Activated B cell treated with CpG ODN at 0.5 μM for 24 hours (primary cell): ENCODE measurements at regions not wholly inside any gene's neighbourhood (a gene's known extent, or its start where the extent isn't known, plus 50 kb on each side); places are given as distances from the start of the nearest gene placed in this dataset.

Experiments used
- ATAC-seq: fragments of 200-7000 bp; cut with Tn5 transposase; one replicate; pipeline ENCODE4 v1.10.0; 2021; ENCODE audit warnings: low read depth, mild to moderate bottlenecking, moderate library complexity
- CTCF ChIA-PET: fragments of 350-600 bp; sonication (Branson Sonifier 250); formaldehyde crosslinking; loops from one replicate; lab custom pipeline; 2021; ENCODE audit warnings: antibody characterized with exemption; lab: Charles Lee
- POLR2A ChIA-PET: fragments of 350-600 bp; sonication (Branson Sonifier 250); formaldehyde crosslinking; loops from one replicate; lab custom pipeline; 2021; ENCODE audit warnings: antibody characterized with exemption; lab: Charles Lee
- DNase-seq: peaks from one replicate; pipeline ENCODE4 v3.0.0; 2022
- H3K27ac Mint-ChIP-seq: one replicate; pipeline ENCODE4 v1.8.0; 2020; ENCODE audit warnings: mixed read lengths
- H3K27me3 Mint-ChIP-seq: one replicate; pipeline ENCODE4 v1.8.0; 2021; ENCODE audit warnings: mixed read lengths
- H3K36me3 Mint-ChIP-seq: one replicate; pipeline ENCODE4 v1.8.0; 2021; ENCODE audit warnings: low read depth, mixed read lengths
- H3K4me1 Mint-ChIP-seq: one replicate; pipeline ENCODE4 v1.8.0; 2021; ENCODE audit warnings: mixed read lengths
- H3K4me3 Mint-ChIP-seq: one replicate; pipeline ENCODE4 v1.8.0; 2020; ENCODE audit warnings: mild to moderate bottlenecking, mixed read lengths
- H3K9me3 Mint-ChIP-seq: one replicate; pipeline ENCODE4 v1.8.0; 2020; ENCODE audit warnings: mixed read lengths
- intact Hi-C: fragments of 100-400 bp; cut with micrococcal nuclease; formaldehyde crosslinking; loops from one replicate; pipeline ENCODE4 v1.15.1; 2024
- TF ChIP-seq, protein P1 (sequence below): fragments of 200-600 bp; IDR thresholded peaks from one replicate; pipeline ENCODE4 v1.8.0; 2022; ENCODE audit warnings: antibody characterized with exemption, mild to moderate bottlenecking

DNA sequence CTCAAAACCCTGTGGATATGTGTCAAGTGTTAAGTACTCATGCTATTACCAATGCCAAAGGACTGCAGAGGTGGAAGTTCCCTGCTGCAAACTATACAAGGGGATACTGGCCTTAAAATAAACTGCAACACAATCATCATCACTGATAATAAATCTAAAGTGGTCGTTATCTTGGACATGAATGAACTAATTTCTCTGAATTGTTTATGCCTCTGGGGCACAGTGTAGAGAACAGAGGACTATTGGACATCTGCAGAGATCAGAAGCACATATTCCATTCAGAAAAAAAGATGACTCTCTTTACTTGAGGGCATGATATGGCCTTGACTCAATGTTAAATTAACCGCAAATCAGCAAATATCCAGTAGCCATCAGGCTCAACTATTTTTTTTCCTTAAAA is 542.6 kb upstream of the IGFBP7 start:
- intact Hi-C loops = no loop called here
- Mint-ChIP-seq H3K36me3 (no peaks in the 10 kb centered on the region), H3K9me3 (no peaks in the 10 kb centered on the region), H3K4me1 (no peaks in the 10 kb centered on the region), H3K27me3 (no peaks in the 10 kb centered on the region), H3K27ac (no peak overlapping the region), H3K4me3 (no peak overlapping the region)
- CTCF ChIA-PET = no interaction called here
- TF ChIP-seq, protein P1, sequence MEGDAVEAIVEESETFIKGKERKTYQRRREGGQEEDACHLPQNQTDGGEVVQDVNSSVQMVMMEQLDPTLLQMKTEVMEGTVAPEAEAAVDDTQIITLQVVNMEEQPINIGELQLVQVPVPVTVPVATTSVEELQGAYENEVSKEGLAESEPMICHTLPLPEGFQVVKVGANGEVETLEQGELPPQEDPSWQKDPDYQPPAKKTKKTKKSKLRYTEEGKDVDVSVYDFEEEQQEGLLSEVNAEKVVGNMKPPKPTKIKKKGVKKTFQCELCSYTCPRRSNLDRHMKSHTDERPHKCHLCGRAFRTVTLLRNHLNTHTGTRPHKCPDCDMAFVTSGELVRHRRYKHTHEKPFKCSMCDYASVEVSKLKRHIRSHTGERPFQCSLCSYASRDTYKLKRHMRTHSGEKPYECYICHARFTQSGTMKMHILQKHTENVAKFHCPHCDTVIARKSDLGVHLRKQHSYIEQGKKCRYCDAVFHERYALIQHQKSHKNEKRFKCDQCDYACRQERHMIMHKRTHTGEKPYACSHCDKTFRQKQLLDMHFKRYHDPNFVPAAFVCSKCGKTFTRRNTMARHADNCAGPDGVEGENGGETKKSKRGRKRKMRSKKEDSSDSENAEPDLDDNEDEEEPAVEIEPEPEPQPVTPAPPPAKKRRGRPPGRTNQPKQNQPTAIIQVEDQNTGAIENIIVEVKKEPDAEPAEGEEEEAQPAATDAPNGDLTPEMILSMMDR = no peak
- no peak for ATAC-seq
- DNase-seq = no peak
- POLR2A ChIA-PET = no interaction called here

GRCh38 chr4:57640391-57641100 is 530.4 kb upstream of the IGFBP7 start:
- ChIA-PET POLR2A (no interaction called here), CTCF (no interaction called here)
- H3K4me1 Mint-ChIP-seq = no peaks in the 10 kb centered on the region
- H3K27me3 Mint-ChIP-seq = no peaks in the 10 kb centered on the region
- TF ChIP-seq, protein P1 = no peak
- no peak overlapping the region for H3K27ac Mint-ChIP-seq
- intact Hi-C loops = no loop called here
- H3K4me3 Mint-ChIP-seq = no peak overlapping the region
- H3K36me3 Mint-ChIP-seq = no peaks in the 10 kb centered on the region
- no peak for ATAC-seq
- H3K9me3 Mint-ChIP-seq = no peaks in the 10 kb centered on the region
- no peak for DNase-seq

DNA sequence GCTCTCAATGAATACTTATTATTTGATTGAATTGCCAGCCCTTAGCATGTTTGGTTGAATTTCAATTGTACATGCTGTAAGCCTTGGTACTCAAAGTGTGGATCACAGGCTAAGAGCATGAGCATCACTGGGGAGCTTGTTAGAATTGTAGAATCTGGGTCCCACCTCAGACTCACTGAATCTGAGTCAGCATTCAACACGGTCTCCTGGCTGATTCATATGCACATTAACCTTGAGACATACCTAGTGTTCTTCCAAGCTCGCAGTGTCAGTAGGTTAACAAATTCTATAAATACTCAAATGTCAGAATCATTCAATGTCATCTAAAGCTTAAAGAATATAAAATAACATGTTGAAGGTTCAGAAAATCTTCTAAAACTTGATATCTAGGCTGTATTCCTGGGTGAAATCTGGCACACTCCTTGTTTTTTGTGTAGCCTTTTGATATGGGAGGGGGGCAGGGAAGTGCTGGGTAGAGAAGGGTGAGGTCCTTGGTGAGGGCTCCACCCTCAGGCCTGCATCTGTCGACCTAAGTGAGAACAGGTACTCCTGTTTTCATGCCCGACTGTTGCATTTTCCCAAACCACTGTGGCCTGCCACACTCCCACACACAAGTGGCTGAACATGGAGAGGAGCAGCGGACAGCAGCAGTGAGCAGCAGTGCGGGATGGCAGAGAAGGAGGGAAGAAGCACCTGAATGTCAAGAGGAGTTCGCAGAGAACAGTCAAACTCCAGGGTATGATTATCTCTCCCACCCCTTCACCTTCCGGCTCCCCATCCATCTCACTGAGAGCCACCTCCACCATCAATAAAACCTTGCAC is 529.6 kb upstream of the IGFBP7 start:
- ATAC-seq (no peak), DNase-seq (no peak)
- H3K36me3 Mint-ChIP-seq = no peaks in the 10 kb centered on the region
- POLR2A ChIA-PET = no interaction called here
- H3K9me3 Mint-ChIP-seq = no peaks in the 10 kb centered on the region
- no peaks in the 10 kb centered on the region for H3K4me1 Mint-ChIP-seq
- no peaks in the 10 kb centered on the region for H3K27me3 Mint-ChIP-seq
- H3K4me3 Mint-ChIP-seq = no peak overlapping the region
- H3K27ac Mint-ChIP-seq = no peak overlapping the region
- TF ChIP-seq, protein P1 = no peak
- intact Hi-C loops = no loop called here
- CTCF ChIA-PET = no interaction called here

DNA sequence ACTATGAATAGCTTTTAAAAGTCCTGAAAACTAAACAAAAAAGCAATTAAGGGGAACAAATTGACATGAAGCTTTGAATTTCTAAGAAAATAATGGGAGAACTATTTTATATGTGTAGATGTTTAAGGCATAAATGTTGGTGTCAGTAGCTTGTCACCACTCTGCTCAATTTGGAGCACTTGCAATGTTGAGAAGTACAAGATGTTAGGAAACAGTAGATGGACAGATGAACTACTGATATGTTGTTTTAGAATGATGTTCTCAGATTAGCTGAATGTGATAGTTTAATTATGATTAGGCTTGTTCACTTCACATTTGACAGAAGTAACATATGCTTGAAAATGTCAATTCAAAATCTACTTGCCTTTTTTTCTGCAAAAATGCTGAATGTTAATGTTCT is 525.7 kb upstream of the IGFBP7 start:
- ATAC-seq (no peak), DNase-seq (no peak)
- Mint-ChIP-seq H3K27ac (no peak overlapping the region), H3K4me1 (no peaks in the 10 kb centered on the region), H3K36me3 (no peaks in the 10 kb centered on the region), H3K27me3 (no peaks in the 10 kb centered on the region), H3K4me3 (no peak overlapping the region), H3K9me3 (no peaks in the 10 kb centered on the region)
- intact Hi-C loops = no loop called here
- POLR2A ChIA-PET = no interaction called here
- CTCF ChIA-PET = no interaction called here
- TF ChIP-seq, protein P1 = no peak

DNA sequence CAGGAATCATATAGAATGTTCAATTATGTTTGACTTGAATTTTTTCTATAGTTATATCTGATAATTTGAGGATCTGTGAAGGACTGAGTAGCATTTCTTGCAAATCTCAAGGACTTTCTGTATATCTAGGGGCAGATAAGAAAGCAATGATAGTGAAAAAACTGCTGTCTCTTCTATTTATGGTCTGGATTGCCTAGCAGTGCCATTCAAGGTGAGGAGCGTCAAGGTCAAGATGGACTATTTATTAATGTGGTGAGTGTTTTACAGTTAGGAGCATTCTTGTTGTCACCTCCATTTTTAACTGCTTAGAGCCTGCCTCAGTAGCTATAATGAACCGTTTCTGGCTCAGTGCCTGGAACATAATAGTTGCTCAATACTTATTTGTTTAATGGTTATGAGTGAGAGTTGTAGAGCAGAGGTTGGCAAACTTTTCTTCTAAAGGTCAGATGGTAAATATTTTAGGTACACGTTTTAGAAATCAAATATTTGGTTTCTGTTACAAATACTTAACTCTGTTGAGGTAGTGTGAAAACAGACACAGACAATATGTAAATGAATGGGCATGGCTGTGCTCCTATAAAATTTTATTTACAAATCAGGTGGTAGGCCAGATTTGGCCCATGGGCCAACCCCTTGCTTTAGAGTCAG is 523.2 kb upstream of the IGFBP7 start:
- TF ChIP-seq, protein P1 = no peak
- POLR2A ChIA-PET = no interaction called here
- Mint-ChIP-seq H3K27ac (no peak overlapping the region), H3K4me1 (no peaks in the 10 kb centered on the region), H3K9me3 (no peaks in the 10 kb centered on the region), H3K36me3 (no peaks in the 10 kb centered on the region), H3K27me3 (no peaks in the 10 kb centered on the region), H3K4me3 (no peak overlapping the region)
- intact Hi-C loops = no loop called here
- no peak for ATAC-seq
- CTCF ChIA-PET = no interaction called here
- no peak for DNase-seq
